SU-DHL-6 (cell line): ENCODE measurements at regions not wholly inside any gene's neighbourhood (a gene's known extent, or its start where the extent isn't known, plus 50 kb on each side); places are given as distances from the start of the nearest gene placed in this dataset.

Source experiments
- H2AFZ ChIP-seq: fragments of 200-600 bp; sonication (generic); 2 replicates; pipeline ENCODE4 v1.6.1; 2014; ENCODE audit warnings: low read depth, mild to moderate bottlenecking, moderate library complexity, mixed read lengths, antibody characterized with exemption, low read length; ENCODE audit not compliant: severe bottlenecking
- H3F3A ChIP-seq: fragments of 200-600 bp; shearing (Covaris generic); 2 replicates; pipeline ENCODE4 v1.6.0; 2016; ENCODE audit warnings: antibody characterized with exemption, mild to moderate bottlenecking; ENCODE audit not compliant: insufficient read depth
- H3K27ac ChIP-seq: fragments of 200-600 bp; sonication (generic); 2 replicates; pipeline ENCODE4 v1.5.1; 2016; ENCODE audit warnings: low read depth, mild to moderate bottlenecking, low read length, moderate library complexity, mixed read lengths
- H3K27me3 ChIP-seq: fragments of 200-600 bp; sonication (generic), shearing (Covaris generic); 2 replicates; pipeline ENCODE4 v1.6.0; 2014; ENCODE audit warnings: mild to moderate bottlenecking, low read length
- H3K36me3 ChIP-seq: fragments of 200-600 bp; sonication (generic); 2 replicates; pipeline ENCODE4 v1.6.1; 2014; ENCODE audit warnings: mild to moderate bottlenecking, low read length, mixed read lengths
- H3K4me2 ChIP-seq: fragments of 300-600, 200-600 bp; shearing (Covaris generic), sonication (generic); 2 replicates; pipeline ENCODE4 v1.6.0; 2014; ENCODE audit warnings: low read length, low read depth, mild to moderate bottlenecking; ENCODE audit not compliant: poor library complexity, severe bottlenecking
- H3K4me3 ChIP-seq: fragments of 200-600 bp; sonication (generic); 2 replicates; pipeline ENCODE4 v1.5.1; 2014; ENCODE audit warnings: antibody characterized with exemption, low read length, mild to moderate bottlenecking, mixed read lengths; ENCODE audit not compliant: insufficient read depth, poor library complexity, severe bottlenecking
- H3K79me2 ChIP-seq: fragments of 200-600 bp; sonication (generic); 2 replicates; pipeline ENCODE4 v1.6.1; 2014; ENCODE audit warnings: mild to moderate bottlenecking, low read length, moderate library complexity; ENCODE audit not compliant: insufficient read depth
- H3K9ac ChIP-seq: fragments of 200-600 bp; sonication (generic); 2 replicates; pipeline ENCODE4 v1.7.0; 2014; ENCODE audit warnings: mild to moderate bottlenecking, low read length
- H3K9me2 ChIP-seq: fragments of 200-600 bp; sonication (generic); replicated peaks from 2 replicates; pipeline ENCODE4 v1.6.1; 2014; ENCODE audit warnings: low read length; ENCODE audit not compliant: insufficient read depth
- H3K9me3 ChIP-seq: fragments of 200-600 bp; sonication (generic); 2 replicates; pipeline ENCODE4 v1.6.1; 2014; ENCODE audit warnings: low read length, mixed read lengths; ENCODE audit not compliant: insufficient read depth
- H4K20me1 ChIP-seq: fragments of 200-600 bp; sonication (generic); 2 replicates; pipeline ENCODE4 v1.6.1; 2014; ENCODE audit warnings: low read depth, mild to moderate bottlenecking, antibody characterized with exemption, low read length, moderate library complexity, mixed read lengths
- CTCF ChIP-seq: fragments of 200-600 bp; sonication (generic); IDR thresholded peaks from one replicate; pipeline ENCODE4 v1.5.1; 2017; ENCODE audit warnings: antibody characterized with exemption, mild to moderate bottlenecking, low read length, moderate library complexity; ENCODE audit not compliant: insufficient read depth, poor library complexity, severe bottlenecking
- EZH2phosphoT487 ChIP-seq: fragments of 200-600 bp; sonication (generic), shearing (Covaris generic); conservative IDR thresholded peaks from 2 replicates; pipeline ENCODE4 v1.6.1; 2018; ENCODE audit warnings: mild to moderate bottlenecking, antibody characterized with exemption, low read length, moderate library complexity, mixed read lengths

DNA sequence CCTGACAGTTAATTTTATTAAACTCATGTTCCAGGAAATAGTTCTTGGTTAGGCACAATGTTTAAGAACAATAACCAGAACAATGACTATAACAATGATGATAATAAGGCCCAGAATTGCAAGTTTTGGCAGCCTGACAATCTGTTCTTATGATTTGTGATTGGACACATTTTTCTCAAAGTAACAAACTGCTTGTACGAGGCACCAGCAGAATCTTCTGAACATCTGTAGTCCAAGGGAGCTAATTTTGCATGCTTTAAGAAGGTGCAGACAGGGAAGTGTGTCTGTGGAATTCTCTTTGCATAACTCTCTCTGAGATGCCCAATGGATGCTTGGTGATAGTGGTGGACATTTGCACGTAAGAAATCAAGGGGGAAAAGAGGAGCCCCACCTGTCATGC lies 709.3 kb downstream of the SLC4A3 start:
- H3K27ac ChIP-seq, result no peak overlapping the region
- TF ChIP-seq CTCF (no peak), EZH2phosphoT487 (no peak)

DNA sequence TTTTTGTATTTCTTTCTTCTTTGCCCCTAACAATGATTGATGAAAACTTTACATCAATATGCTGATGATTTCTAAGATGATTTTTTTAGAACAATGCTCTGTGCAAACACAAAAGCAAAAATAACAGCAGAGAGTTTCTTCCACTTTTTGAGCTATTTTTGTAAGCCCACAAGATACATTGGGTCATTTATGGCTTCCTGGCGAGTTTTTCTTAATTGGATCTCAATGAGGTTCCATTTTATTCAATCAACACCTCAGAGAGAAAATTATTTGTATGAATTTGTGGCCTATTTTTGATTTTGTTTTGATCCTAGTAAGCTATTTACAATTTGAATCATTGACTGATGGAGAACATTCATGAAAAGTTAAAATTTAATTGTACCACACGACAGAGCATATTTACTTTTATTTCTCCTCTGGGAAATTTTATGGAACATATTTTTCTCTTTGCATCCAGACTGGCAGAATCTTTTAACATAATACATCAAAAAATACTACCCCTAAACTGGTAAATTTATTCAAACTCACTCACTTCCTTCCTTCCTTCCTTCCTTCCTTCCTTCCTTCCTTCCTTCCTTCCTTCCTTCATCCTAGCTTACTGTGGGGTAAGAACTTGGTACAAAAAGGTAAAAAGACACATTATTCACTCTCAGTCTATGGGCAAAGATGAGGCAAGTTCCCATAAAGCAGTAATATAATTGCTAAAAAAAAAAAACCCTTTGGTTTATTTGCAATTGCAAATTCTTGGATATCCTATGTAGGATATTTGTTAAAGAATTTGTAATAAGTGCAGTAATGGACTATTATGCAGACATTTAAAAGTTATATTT lies 710.4 kb downstream of the SLC4A3 start:
- H3K9me2 ChIP-seq, result no peaks in the 10 kb centered on the region
- H3K4me3 ChIP-seq, result no peak overlapping the region
- H3K27me3 ChIP-seq, result no peaks in the 10 kb centered on the region
- TF ChIP-seq EZH2phosphoT487 (no peak), CTCF (no peak)
- no peaks in the 10 kb centered on the region for H3K9me3 ChIP-seq
- H4K20me1 ChIP-seq, result no peaks in the 10 kb centered on the region
- no peak overlapping the region for H3K9ac ChIP-seq
- no peak overlapping the region for H3K27ac ChIP-seq
- H3F3A ChIP-seq, result no peaks in the 10 kb centered on the region
- H3K4me2 ChIP-seq, result no peak overlapping the region
- H2AFZ ChIP-seq, result no peak overlapping the region
- H3K79me2 ChIP-seq, result no peaks in the 10 kb centered on the region
- no peaks in the 10 kb centered on the region for H3K36me3 ChIP-seq

More for the DNA sequence above, 709.3 kb downstream of the SLC4A3 start:
- Histone ChIP-seq H3K79me2 (no peaks in the 10 kb centered on the region), H2AFZ (no peak overlapping the region), H3K9ac (no peak overlapping the region), H3K4me3 (no peak overlapping the region), H4K20me1 (no peaks in the 10 kb centered on the region), H3K27me3 (no peaks in the 10 kb centered on the region), H3F3A (no peaks in the 10 kb centered on the region), H3K9me3 (no peaks in the 10 kb centered on the region), H3K36me3 (no peaks in the 10 kb centered on the region), H3K4me2 (no peak overlapping the region), H3K9me2 (no peaks in the 10 kb centered on the region)

- H3F3A ChIP-seq, result no peaks in the 10 kb centered on the region
- no peak overlapping the region for H3K4me2 ChIP-seq
- no peak overlapping the region for H3K4me3 ChIP-seq
- H2AFZ ChIP-seq, result no peak overlapping the region
- H3K9me3 ChIP-seq, result no peaks in the 10 kb centered on the region
- H3K36me3 ChIP-seq, result no peaks in the 10 kb centered on the region
- no peaks in the 10 kb centered on the region for H3K9me2 ChIP-seq
- H3K9ac ChIP-seq, result no peak overlapping the region
- TF ChIP-seq EZH2phosphoT487 (no peak), CTCF (no peak)
- no peaks in the 10 kb centered on the region for H3K79me2 ChIP-seq
- H3K27me3 ChIP-seq, result no peaks in the 10 kb centered on the region
- no peak overlapping the region for H3K27ac ChIP-seq
- no peaks in the 10 kb centered on the region for H4K20me1 ChIP-seq
Measured at GRCh38 chr2:220341014-220341413, 713.6 kb downstream of the SLC4A3 start.
